ENCODE measurements at regions not wholly inside any gene's neighbourhood (a gene's known extent, or its start where the extent isn't known, plus 50 kb on each side); places are given as distances from the start of the nearest gene placed in this dataset.

- Mint-ChIP-seq H3K27me3 (ENCODE audit: low read depth) (no peaks in the 10 kb centered on the region), H3K4me3 (no peak overlapping the region), H3K36me3 (no peaks in the 10 kb centered on the region), H3K9me3 (no peaks in the 10 kb centered on the region), H3K27ac (no peak overlapping the region), H3K4me1 (peaks cover 4% of the 10 kb centered on the region)
- no peak for DNase-seq (ENCODE audit: low spot score)
- CTCF ChIA-PET = no interaction called here
- POLR2A ChIA-PET = no interaction called here
- TF ChIP-seq NFE2L1 (CRISPR knock-in tag; IDR thresholded peaks at IDR 0.05) = no peak
- TF ChIP-seq ZNF532 (CRISPR knock-in tag; IDR thresholded peaks at IDR 0.05; ENCODE audit: borderline replicate concordance) = no peak
- no peak for TF ChIP-seq EMX1 (CRISPR knock-in tag; IDR thresholded peaks at IDR 0.05)
- no peak for TF ChIP-seq FOXP1 (CRISPR knock-in tag; IDR thresholded peaks at IDR 0.05; ENCODE audit: borderline replicate concordance)
- no peak for TF ChIP-seq TEAD1 (CRISPR knock-in tag; IDR thresholded peaks at IDR 0.05)
- TF ChIP-seq, protein P1, sequence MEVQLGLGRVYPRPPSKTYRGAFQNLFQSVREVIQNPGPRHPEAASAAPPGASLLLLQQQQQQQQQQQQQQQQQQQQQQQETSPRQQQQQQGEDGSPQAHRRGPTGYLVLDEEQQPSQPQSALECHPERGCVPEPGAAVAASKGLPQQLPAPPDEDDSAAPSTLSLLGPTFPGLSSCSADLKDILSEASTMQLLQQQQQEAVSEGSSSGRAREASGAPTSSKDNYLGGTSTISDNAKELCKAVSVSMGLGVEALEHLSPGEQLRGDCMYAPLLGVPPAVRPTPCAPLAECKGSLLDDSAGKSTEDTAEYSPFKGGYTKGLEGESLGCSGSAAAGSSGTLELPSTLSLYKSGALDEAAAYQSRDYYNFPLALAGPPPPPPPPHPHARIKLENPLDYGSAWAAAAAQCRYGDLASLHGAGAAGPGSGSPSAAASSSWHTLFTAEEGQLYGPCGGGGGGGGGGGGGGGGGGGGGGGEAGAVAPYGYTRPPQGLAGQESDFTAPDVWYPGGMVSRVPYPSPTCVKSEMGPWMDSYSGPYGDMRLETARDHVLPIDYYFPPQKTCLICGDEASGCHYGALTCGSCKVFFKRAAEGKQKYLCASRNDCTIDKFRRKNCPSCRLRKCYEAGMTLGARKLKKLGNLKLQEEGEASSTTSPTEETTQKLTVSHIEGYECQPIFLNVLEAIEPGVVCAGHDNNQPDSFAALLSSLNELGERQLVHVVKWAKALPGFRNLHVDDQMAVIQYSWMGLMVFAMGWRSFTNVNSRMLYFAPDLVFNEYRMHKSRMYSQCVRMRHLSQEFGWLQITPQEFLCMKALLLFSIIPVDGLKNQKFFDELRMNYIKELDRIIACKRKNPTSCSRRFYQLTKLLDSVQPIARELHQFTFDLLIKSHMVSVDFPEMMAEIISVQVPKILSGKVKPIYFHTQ (CRISPR knock-in tag; IDR thresholded peaks at IDR 0.05) = no peak
- TF ChIP-seq, protein P2, sequence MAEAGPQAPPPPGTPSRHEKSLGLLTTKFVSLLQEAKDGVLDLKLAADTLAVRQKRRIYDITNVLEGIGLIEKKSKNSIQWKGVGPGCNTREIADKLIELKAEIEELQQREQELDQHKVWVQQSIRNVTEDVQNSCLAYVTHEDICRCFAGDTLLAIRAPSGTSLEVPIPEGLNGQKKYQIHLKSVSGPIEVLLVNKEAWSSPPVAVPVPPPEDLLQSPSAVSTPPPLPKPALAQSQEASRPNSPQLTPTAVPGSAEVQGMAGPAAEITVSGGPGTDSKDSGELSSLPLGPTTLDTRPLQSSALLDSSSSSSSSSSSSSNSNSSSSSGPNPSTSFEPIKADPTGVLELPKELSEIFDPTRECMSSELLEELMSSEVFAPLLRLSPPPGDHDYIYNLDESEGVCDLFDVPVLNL (CRISPR knock-in tag; IDR thresholded peaks at IDR 0.05; ENCODE audit: borderline replicate concordance, low read depth) = no peak
- no peak for TF ChIP-seq USF1 (CRISPR knock-in tag; IDR thresholded peaks at IDR 0.05)
- no peak for TF ChIP-seq CTCF (IDR thresholded peaks at IDR 0.05)
- TF ChIP-seq, protein P3, sequence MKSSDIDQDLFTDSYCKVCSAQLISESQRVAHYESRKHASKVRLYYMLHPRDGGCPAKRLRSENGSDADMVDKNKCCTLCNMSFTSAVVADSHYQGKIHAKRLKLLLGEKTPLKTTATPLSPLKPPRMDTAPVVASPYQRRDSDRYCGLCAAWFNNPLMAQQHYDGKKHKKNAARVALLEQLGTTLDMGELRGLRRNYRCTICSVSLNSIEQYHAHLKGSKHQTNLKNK (CRISPR knock-in tag; IDR thresholded peaks at IDR 0.05) = no peak
- TF ChIP-seq FOXP4 (CRISPR knock-in tag; IDR thresholded peaks at IDR 0.05) = no peak
- TF ChIP-seq IRF2 (CRISPR knock-in tag; IDR thresholded peaks at IDR 0.05; ENCODE audit: borderline replicate concordance, low read depth) = no peak
- no peak for TF ChIP-seq GTF2I (CRISPR knock-in tag; conservative IDR thresholded peaks at IDR 0.05)
- no peak for TF ChIP-seq OVOL2 (CRISPR knock-in tag; IDR thresholded peaks at IDR 0.05; ENCODE audit: borderline replicate concordance)
- TF ChIP-seq KAT7 (CRISPR knock-in tag; IDR thresholded peaks at IDR 0.05; ENCODE audit: borderline replicate concordance) = no peak
- no peak for TF ChIP-seq ZNF281 (CRISPR knock-in tag; IDR thresholded peaks at IDR 0.05)
- TF ChIP-seq, protein P4, sequence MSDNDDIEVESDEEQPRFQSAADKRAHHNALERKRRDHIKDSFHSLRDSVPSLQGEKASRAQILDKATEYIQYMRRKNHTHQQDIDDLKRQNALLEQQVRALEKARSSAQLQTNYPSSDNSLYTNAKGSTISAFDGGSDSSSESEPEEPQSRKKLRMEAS (CRISPR knock-in tag; IDR thresholded peaks at IDR 0.05) = no peak
- TF ChIP-seq ZBTB21 (CRISPR knock-in tag; IDR thresholded peaks at IDR 0.05; ENCODE audit: borderline replicate concordance) = no peak
- no peak for TF ChIP-seq TP53 (CRISPR knock-in tag; IDR thresholded peaks at IDR 0.05)
- ATAC-seq = no peak
These were observed 93.6 kb downstream of the GPR37 start for GRCh38 chr7:124672011-124672410.

Data from WTC11 (cell line).